IMR-90 (cell line): ENCODE measurements at regions not wholly inside any gene's neighbourhood (a gene's known extent, or its start where the extent isn't known, plus 50 kb on each side); places are given as distances from the start of the nearest gene placed in this dataset.

ENCODE experiments used
- ATAC-seq: fragments of 200-7000 bp; cut with Tn5 transposase; 2 replicates; pipeline ENCODE4 v1.9.1; 2020; ENCODE audit warnings: low read depth, mild to moderate bottlenecking, moderate library complexity
- BruUV-seq: library from RNA; stranded (reverse); fragments of 400-500 nt; replicated peaks from 2 replicates; lab custom pipeline; 2021; lab: Mats Ljungman, UMichigan
- CTCF ChIA-PET: fragments of 300-600 bp; formaldehyde crosslinking; extraction: SDS; loops from one replicate; lab custom pipeline; 2021; ENCODE audit warnings: antibody characterized with exemption; lab: Yijun Ruan, JAX
- POLR2A ChIA-PET: fragments of 300-600 bp; sonication (Branson Sonifier 250); formaldehyde crosslinking; loops from one replicate; lab custom pipeline; 2022; ENCODE audit warnings: antibody characterized with exemption; ENCODE audit not compliant: unreplicated experiment; lab: Charles Lee
- DNase-seq: peaks from one replicate; pipeline ENCODE4 v3.0.0; 2013
- H2AFZ ChIP-seq: replicated peaks from 2 replicates; pipeline ENCODE3; 2013; ENCODE audit warnings: low read length, mild to moderate bottlenecking; ENCODE audit not compliant: poor library complexity
- H2AK5ac ChIP-seq: 2 replicates; pipeline ENCODE4 v1.6.1; 2013; ENCODE audit warnings: low read depth, low read length, inconsistent platforms
- H2AK9ac ChIP-seq: replicated peaks from 2 replicates; pipeline ENCODE3; 2013; ENCODE audit warnings: mild to moderate bottlenecking, low read depth, low read length, moderate library complexity; ENCODE audit not compliant: poor library complexity
- H2BK120ac ChIP-seq: 2 replicates; pipeline ENCODE4 v1.6.1; 2013; ENCODE audit warnings: low read depth, low read length, inconsistent platforms
- H2BK15ac ChIP-seq: 3 replicates; pipeline ENCODE4 v1.6.1; 2013; ENCODE audit warnings: low read depth, low read length, inconsistent platforms
- H2BK20ac ChIP-seq: 2 replicates; pipeline ENCODE4 v1.6.1; 2013; ENCODE audit warnings: low read depth, mild to moderate bottlenecking, inconsistent platforms, low read length, moderate library complexity
- H2BK5ac ChIP-seq: 2 replicates; pipeline ENCODE4 v1.6.1; 2013; ENCODE audit warnings: mild to moderate bottlenecking, low read depth, low read length, inconsistent platforms; ENCODE audit not compliant: poor library complexity, severe bottlenecking
- H3K14ac ChIP-seq: replicated peaks from 2 replicates; pipeline ENCODE4 v1.6.1; 2013; ENCODE audit warnings: low read depth, low read length, inconsistent platforms
- H3K18ac ChIP-seq: 2 replicates; pipeline ENCODE4 v1.6.1; 2013; ENCODE audit warnings: low read depth, low read length, control low read depth
- H3K23ac ChIP-seq: 2 replicates; pipeline ENCODE4 v1.6.1; 2013; ENCODE audit warnings: low read depth, low read length, inconsistent platforms
- H3K27ac ChIP-seq: 2 replicates; pipeline ENCODE4 v1.5.1; 2013; ENCODE audit warnings: mild to moderate bottlenecking, control low read depth, low read length; ENCODE audit not compliant: insufficient read depth
- H3K27me3 ChIP-seq: 2 replicates; pipeline ENCODE4 v1.6.1; 2013; ENCODE audit warnings: low read length; ENCODE audit not compliant: control insufficient read depth, insufficient read depth
- H3K36me3 ChIP-seq: 2 replicates; pipeline ENCODE4 v1.6.1; 2013; ENCODE audit warnings: low read length, mixed read lengths; ENCODE audit not compliant: control insufficient read depth, insufficient read depth
- H3K4ac ChIP-seq: 2 replicates; pipeline ENCODE4 v1.6.1; 2013; ENCODE audit warnings: low read depth, low read length, inconsistent platforms
- H3K4me1 ChIP-seq: 2 replicates; pipeline ENCODE4 v1.6.1; 2013; ENCODE audit warnings: low read length, mixed read lengths; ENCODE audit not compliant: control insufficient read depth, insufficient read depth
- H3K4me2 ChIP-seq: 2 replicates; pipeline ENCODE4 v1.6.1; 2013; ENCODE audit warnings: low read depth, mild to moderate bottlenecking, control low read depth, low read length, moderate library complexity
- H3K4me3 ChIP-seq: 2 replicates; pipeline ENCODE4 v1.5.1; 2013; ENCODE audit warnings: low read depth, mild to moderate bottlenecking, control low read depth, low read length, moderate library complexity; ENCODE audit not compliant: insufficient read depth
- H3K56ac ChIP-seq: 2 replicates; pipeline ENCODE4 v1.6.1; 2013; ENCODE audit warnings: low read length, inconsistent platforms; ENCODE audit not compliant: insufficient read depth; ENCODE audit errors: extremely low read depth
- H3K79me1 ChIP-seq, 2 experiments: 2 replicates each; pipeline ENCODE4 v1.6.1; 2013; ENCODE audit warnings: low read length in 2 of 2, inconsistent platforms in 1 of 2, low read depth in 1 of 2
- H3K9ac ChIP-seq: 2 replicates; pipeline ENCODE4 v1.6.1; 2013; ENCODE audit warnings: low read depth, low read length, control low read depth
- H3K9me1 ChIP-seq: 2 replicates; pipeline ENCODE4 v1.6.1; 2013; ENCODE audit warnings: low read length, inconsistent platforms; ENCODE audit not compliant: insufficient read depth
- H3K9me3 ChIP-seq: 2 replicates; pipeline ENCODE4 v1.6.1; 2013; ENCODE audit warnings: low read length; ENCODE audit not compliant: control insufficient read depth, insufficient read depth
- H4K20me1 ChIP-seq: 2 replicates; pipeline ENCODE4 v1.6.1; 2013; ENCODE audit warnings: low read length, inconsistent platforms; ENCODE audit not compliant: insufficient read depth
- H4K5ac ChIP-seq: 2 replicates; pipeline ENCODE4 v1.6.1; 2013; ENCODE audit warnings: mild to moderate bottlenecking, low read depth, low read length, control low read depth
- H4K8ac ChIP-seq, 2 experiments: 2 replicates each; pipeline ENCODE4 v1.6.1; 2013; ENCODE audit warnings: low read depth in 2 of 2, low read length in 2 of 2, control low read depth in 1 of 2, inconsistent platforms in 1 of 2
- H4K91ac ChIP-seq: 2 replicates; pipeline ENCODE4 v1.6.1; 2013; ENCODE audit warnings: low read depth, low read length, inconsistent platforms; ENCODE audit not compliant: insufficient read depth
- CHD1 ChIP-seq: IDR thresholded peaks from 2 replicates; pipeline ENCODE4 v1.6.1; 2012; ENCODE audit warnings: low read depth, low read length, improper control_type of control experiment
- MAZ ChIP-seq: IDR thresholded peaks from 2 replicates; pipeline ENCODE4 v1.6.1; 2012; ENCODE audit warnings: low read depth, mild to moderate bottlenecking, low read length, improper control_type of control experiment, moderate library complexity, borderline replicate concordance
- MXI1 ChIP-seq: IDR thresholded peaks from 2 replicates; pipeline ENCODE4 v1.6.1; 2012; ENCODE audit warnings: low read depth, mild to moderate bottlenecking, low read length, moderate library complexity, borderline replicate concordance
- WGBS, 2 experiments: methylation state at CpG; one replicate each; pipeline versions ENCODE4 v1.1.5 to v1.1.7; 2013; ENCODE audit warnings: missing lambda C conversion rate in 2 of 2; ENCODE audit not compliant: insufficient read length in 1 of 2; ENCODE audit errors: extremely low coverage in 2 of 2; 5-methylcytosine and 5-hydroxymethylcytosine counted together
- dilution Hi-C: fragments of 300-500 bp; cut with HindIII; formaldehyde crosslinking; loops from one replicate; pipeline ENCODE4 v1.14.3; 2018; ENCODE audit warnings: low sequenced_read_pairs; ENCODE audit not compliant: unreplicated experiment
- in situ Hi-C: fragments of 300-500 bp; cut with MboI; formaldehyde crosslinking; loops from 3 replicates; pipeline ENCODE4 v1.14.3; 2019; ENCODE audit warnings: low sequenced_read_pairs, inconsistent platforms, mixed read lengths
- intact Hi-C: fragments of 100-400 bp; cut with micrococcal nuclease; formaldehyde crosslinking; loops from 2 replicates; pipeline ENCODE4 v1.10.0; 2022

GRCh38 chr2:238667639-238668038, 180.2 kb upstream of the TWIST2 start:
- H4K8ac ChIP-seq: no peak overlapping the region
- H4K91ac ChIP-seq: no peak overlapping the region
- TF ChIP-seq CHD1 (no peak), MXI1 (no peak), MAZ (no peak)
- ChIA-PET POLR2A (no interaction called here), CTCF (no interaction called here)
- H3K18ac ChIP-seq: no peak overlapping the region
- no peak overlapping the region for H2BK20ac ChIP-seq
- H3K9me3 ChIP-seq: peaks cover 2% of the 10 kb centered on the region; the same call in 1 of the 2 replicates
- DNase-seq (no peak), ATAC-seq (no peak)
- peaks cover 15% of the 10 kb centered on the region for H3K27me3 ChIP-seq
- no CpG with 5 or more reads among the region's 2 CpGs for WGBS, 2 experiments
- dilution Hi-C loops: no loop called here
- no peak overlapping the region for H3K4me2 ChIP-seq
- no peaks in the 10 kb centered on the region for H3K36me3 ChIP-seq
- no TSS peak for BruUV-seq
- no peak overlapping the region for H3K9ac ChIP-seq
- no peak overlapping the region for H3K27ac ChIP-seq
- H3K14ac ChIP-seq: no peak overlapping the region
- no peaks in the 10 kb centered on the region for H3K79me1 ChIP-seq
- intact Hi-C loops: no loop called here
- in situ Hi-C loops: no loop called here
- no peak overlapping the region for H2AK9ac ChIP-seq
- no peak overlapping the region for H2BK5ac ChIP-seq
- no peak overlapping the region for H3K4me3 ChIP-seq
- no peak overlapping the region for H2AK5ac ChIP-seq
- no peak overlapping the region for H3K23ac ChIP-seq
- no peak overlapping the region for H3K56ac ChIP-seq
- no peak overlapping the region for H2BK15ac ChIP-seq
- no peak overlapping the region for H2BK120ac ChIP-seq
- no peak overlapping the region for H4K5ac ChIP-seq
- no peaks in the 10 kb centered on the region for H3K4me1 ChIP-seq
- no peaks in the 10 kb centered on the region for H3K9me1 ChIP-seq
- H3K4ac ChIP-seq: no peak overlapping the region
- no peak overlapping the region for H2AFZ ChIP-seq
- H4K20me1 ChIP-seq: no peaks in the 10 kb centered on the region
